Activated naive CD4-positive, alpha-beta T cell treated with anti-CD3 and anti-CD28 coated beads, Interleukin-2, amount 50 U/mL, for 72 hours (primary cell): ENCODE measurements at regions not wholly inside any gene's neighbourhood (a gene's known extent, or its start where the extent isn't known, plus 50 kb on each side); places are given as distances from the start of the nearest gene placed in this dataset.

Source experiments
- ATAC-seq, 2 donors: fragments of 150-1000 bp; cut with Tn5 transposase; 2 replicates each; pipeline ENCODE4 v1.10.0; 2021; ENCODE audit warnings: mild to moderate bottlenecking in 2 of 2, moderate library complexity in 2 of 2
- DNase-seq, 2 donors: peaks; one replicate each; pipeline ENCODE4 v3.0.0; 2021 to 2022; ENCODE audit warnings: low spot score in 2 of 2
- H3K27ac Mint-ChIP-seq, 2 donors: one replicate each; pipeline ENCODE4 v1.8.0; 2022; ENCODE audit warnings: mild to moderate bottlenecking in 2 of 2, mixed read lengths in 2 of 2
- H3K36me3 Mint-ChIP-seq, 2 donors: one replicate each; pipeline ENCODE4 v1.8.0; 2022; ENCODE audit warnings: mixed read lengths in 2 of 2
- H3K9me3 Mint-ChIP-seq, 2 donors: one replicate each; pipeline ENCODE4 v1.8.0; 2022; ENCODE audit warnings: mixed read lengths in 2 of 2

DNA sequence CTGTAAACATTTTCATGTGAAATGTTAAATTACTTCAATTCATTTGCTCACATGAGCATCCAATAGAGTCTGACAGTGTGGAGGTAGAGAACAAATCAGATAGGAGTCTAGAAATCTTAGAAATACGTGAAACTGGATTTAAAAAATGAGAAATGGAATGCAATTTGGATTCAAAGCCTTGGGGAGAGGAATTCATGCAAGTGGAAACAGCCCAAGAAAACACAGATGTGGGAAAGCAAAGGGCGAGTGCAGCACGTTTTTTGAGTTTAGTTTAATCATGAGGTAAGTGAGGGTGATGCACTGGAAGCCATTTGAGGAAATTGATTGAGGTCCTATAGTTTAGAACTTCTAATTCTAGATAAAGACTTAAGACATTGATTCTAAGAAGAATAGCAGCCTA, 434.7 kb downstream of the C3orf38 start:
- no peak for ATAC-seq
- Mint-ChIP-seq H3K36me3 (no peaks in the 10 kb centered on the region), H3K27ac (no peak overlapping the region), H3K9me3 (peaks cover 0 to 4% of the 10 kb centered on the region in 2 donors)
- no peak for DNase-seq

- Mint-ChIP-seq H3K27ac (no peak overlapping the region), H3K36me3 (no peaks in the 10 kb centered on the region), H3K9me3 (peaks cover 0 to 4% of the 10 kb centered on the region in 2 donors)
- ATAC-seq (no peak), DNase-seq (no peak)
Observed at GRCh38 chr3:88586121-88586640, 436.4 kb downstream of the C3orf38 start.

DNA sequence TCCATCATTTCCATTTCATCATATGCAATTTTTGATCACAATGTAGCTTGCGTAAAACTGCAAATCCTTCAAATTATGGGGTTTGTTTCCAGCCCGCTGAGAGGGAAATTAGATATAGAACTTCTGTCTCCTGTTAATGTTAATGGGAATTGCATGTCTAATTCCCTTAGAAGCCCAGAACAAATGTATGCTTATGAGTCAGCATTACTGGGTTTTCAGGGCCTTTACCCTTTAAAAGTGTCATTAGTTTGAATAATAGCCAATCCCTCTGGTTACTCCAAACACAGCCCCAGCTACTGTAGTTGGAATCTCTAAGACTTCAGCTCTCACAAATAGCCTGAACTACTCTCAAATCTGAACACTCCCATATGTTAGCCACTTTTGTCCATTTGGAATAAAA, 439.4 kb downstream of the C3orf38 start:
- DNase-seq (no peak), ATAC-seq (no peak)
- H3K9me3 Mint-ChIP-seq: peaks cover 0 to 5% of the 10 kb centered on the region in 2 donors
- no peak overlapping the region for H3K27ac Mint-ChIP-seq
- H3K36me3 Mint-ChIP-seq: no peaks in the 10 kb centered on the region

GRCh38 chr3:88595026-88595425, 445.3 kb downstream of the C3orf38 start:
- Mint-ChIP-seq H3K27ac (no peak overlapping the region), H3K36me3 (no peaks in the 10 kb centered on the region), H3K9me3 (peaks cover 6 to 11% of the 10 kb centered on the region in 2 donors)
- ATAC-seq: no peak
- no peak for DNase-seq

GRCh38 chr3:88596451-88596850, 446.7 kb downstream of the C3orf38 start:
- H3K36me3 Mint-ChIP-seq: no peaks in the 10 kb centered on the region
- ATAC-seq (no peak), DNase-seq (no peak)
- H3K9me3 Mint-ChIP-seq: peaks cover 6 to 20% of the 10 kb centered on the region in 2 donors
- H3K27ac Mint-ChIP-seq: no peak overlapping the region

GRCh38 chr3:88610820-88611219, 461.1 kb downstream of the C3orf38 start:
- no peak for ATAC-seq
- no peak for DNase-seq
- no peaks in the 10 kb centered on the region for H3K9me3 Mint-ChIP-seq
- H3K27ac Mint-ChIP-seq: no peak overlapping the region
- H3K36me3 Mint-ChIP-seq: no peaks in the 10 kb centered on the region

DNA sequence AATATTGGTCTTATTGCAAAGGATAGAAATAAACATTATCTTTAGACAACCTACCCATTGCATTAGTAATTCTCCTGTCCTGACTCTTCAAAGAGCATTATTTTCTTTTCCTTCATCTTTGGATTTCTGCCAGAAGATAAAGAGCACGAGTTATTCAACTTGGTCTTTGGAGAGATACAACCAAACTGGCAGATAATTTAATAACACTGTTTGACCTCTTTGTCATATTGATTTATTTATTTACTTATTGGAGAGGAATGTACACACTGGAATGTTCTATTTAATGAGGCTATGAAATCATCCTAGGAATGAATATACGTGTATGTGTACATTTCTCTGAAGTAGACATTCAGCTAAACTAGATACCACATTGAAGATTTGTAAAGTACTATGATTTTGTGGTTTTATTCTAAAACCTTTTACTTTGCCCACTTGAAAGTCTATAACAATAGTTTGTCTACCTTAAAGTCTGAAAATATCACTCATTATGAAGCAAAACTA, 462.1 kb downstream of the C3orf38 start:
- no peaks in the 10 kb centered on the region for H3K36me3 Mint-ChIP-seq
- no peak for DNase-seq
- ATAC-seq: no peak
- H3K9me3 Mint-ChIP-seq: no peaks in the 10 kb centered on the region
- no peak overlapping the region for H3K27ac Mint-ChIP-seq

GRCh38 chr3:88616413-88616812, 466.7 kb downstream of the C3orf38 start:
- no peak overlapping the region for H3K27ac Mint-ChIP-seq
- no peaks in the 10 kb centered on the region for H3K36me3 Mint-ChIP-seq
- ATAC-seq: no peak
- DNase-seq: no peak
- H3K9me3 Mint-ChIP-seq: no peaks in the 10 kb centered on the region

GRCh38 chr3:88617283-88617682, 467.5 kb downstream of the C3orf38 start:
- ATAC-seq: no peak

GRCh38 chr3:88618021-88618645, 468.4 kb downstream of the C3orf38 start:
- Mint-ChIP-seq H3K27ac (peak overlapping the region in 1 of 2 donors; percentile 29), H3K9me3 (no peaks in the 10 kb centered on the region), H3K36me3 (no peaks in the 10 kb centered on the region)
- DNase-seq: no peak
- no peak for ATAC-seq

More at GRCh38 chr3:88617283-88617682, 467.5 kb downstream of the C3orf38 start:
- H3K36me3 Mint-ChIP-seq: no peaks in the 10 kb centered on the region
- no peaks in the 10 kb centered on the region for H3K9me3 Mint-ChIP-seq
- DNase-seq: no peak
- no peak overlapping the region for H3K27ac Mint-ChIP-seq

- DNase-seq (no peak), ATAC-seq (no peak)
- no peak overlapping the region for H3K27ac Mint-ChIP-seq
- H3K36me3 Mint-ChIP-seq: no peaks in the 10 kb centered on the region
- H3K9me3 Mint-ChIP-seq: peaks cover 0 to under 1% of the 10 kb centered on the region in 2 donors
Observed at GRCh38 chr3:88621586-88621985, 471.8 kb downstream of the C3orf38 start.

DNA sequence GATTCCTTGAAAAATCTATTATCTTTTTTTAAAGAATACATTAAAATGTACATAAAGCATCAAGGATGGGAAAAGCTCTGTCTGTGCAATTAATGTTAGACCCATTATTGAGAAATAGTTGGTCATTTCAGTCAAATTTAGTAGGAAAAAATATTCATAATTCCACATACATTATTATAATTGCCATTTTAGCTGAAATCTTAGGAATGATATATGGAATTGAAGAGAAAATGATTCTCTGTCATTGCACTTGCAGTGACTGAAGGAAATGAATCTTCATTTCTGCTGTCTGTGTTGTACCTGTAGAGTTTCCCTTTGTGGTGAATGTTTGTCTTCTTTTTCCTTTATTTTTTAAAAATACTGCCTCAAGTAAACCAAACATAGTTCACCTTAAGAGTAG, 473.9 kb downstream of the C3orf38 start:
- Mint-ChIP-seq H3K27ac (no peak overlapping the region), H3K36me3 (no peaks in the 10 kb centered on the region)

GRCh38 chr3:88626456-88627120, 476.8 kb downstream of the C3orf38 start:
- ATAC-seq: no peak
- no peak for DNase-seq
- Mint-ChIP-seq H3K36me3 (no peaks in the 10 kb centered on the region), H3K27ac (no peak overlapping the region), H3K9me3 (peaks cover 4 to 7% of the 10 kb centered on the region in 2 donors)

More for the DNA sequence above, 473.9 kb downstream of the C3orf38 start:
- H3K9me3 Mint-ChIP-seq: peaks cover 3 to 4% of the 10 kb centered on the region in 2 donors
- ATAC-seq (no peak), DNase-seq (no peak)

- Mint-ChIP-seq H3K27ac (no peak overlapping the region), H3K9me3 (peaks cover 7 to 15% of the 10 kb centered on the region in 2 donors), H3K36me3 (no peaks in the 10 kb centered on the region)
- DNase-seq (no peak), ATAC-seq (no peak)
Observed at GRCh38 chr3:88628901-88629300, 478.5 kb upstream of the EPHA3 start.

DNA sequence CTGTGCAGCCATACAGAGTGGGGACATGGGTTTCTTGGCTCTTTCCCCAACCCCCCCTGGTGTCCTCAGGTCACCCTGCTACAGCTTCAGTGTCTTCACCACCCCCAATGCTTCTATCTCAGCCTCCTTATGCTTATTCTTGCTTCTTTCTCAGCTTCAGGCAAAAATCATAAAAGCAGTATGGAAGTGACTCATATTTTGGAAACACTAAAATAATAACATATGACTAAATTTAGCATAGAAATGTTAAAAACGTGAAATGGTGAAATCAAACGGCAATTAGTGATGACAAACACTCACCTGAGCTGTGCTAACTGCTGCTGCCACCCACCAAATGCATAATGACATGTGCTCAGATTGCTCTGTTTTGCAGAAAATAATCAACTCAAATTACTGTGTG, 475.2 kb upstream of the EPHA3 start:
- H3K27ac Mint-ChIP-seq: no peak overlapping the region
- H3K9me3 Mint-ChIP-seq: peaks cover 11 to 22% of the 10 kb centered on the region in 2 donors
- no peak for ATAC-seq
- no peak for DNase-seq
- H3K36me3 Mint-ChIP-seq: no peaks in the 10 kb centered on the region

DNA sequence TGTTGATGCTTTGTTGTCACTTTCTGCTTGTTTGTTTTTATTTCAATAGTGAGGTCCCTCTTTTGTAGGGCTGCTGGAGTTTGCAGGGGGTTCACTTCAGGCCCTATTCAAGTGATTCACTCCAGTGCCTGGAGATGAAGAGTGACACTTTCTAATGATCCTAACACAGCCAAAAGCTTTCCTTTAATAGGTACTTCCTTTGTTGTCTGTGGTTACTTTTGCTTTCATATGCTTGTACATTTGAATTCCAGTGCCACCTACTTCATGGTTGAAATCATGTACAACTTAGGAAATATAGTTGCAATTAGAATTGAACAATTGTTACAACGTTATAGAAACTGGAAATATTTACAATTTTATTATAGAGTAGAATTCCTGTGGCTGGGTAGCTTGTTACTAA, 466.8 kb upstream of the EPHA3 start:
- ATAC-seq (no peak), DNase-seq (no peak)
- H3K36me3 Mint-ChIP-seq: peaks cover 0 to 5% of the 10 kb centered on the region in 2 donors
- H3K9me3 Mint-ChIP-seq: peaks cover 27 to 31% of the 10 kb centered on the region in 2 donors
- no peak overlapping the region for H3K27ac Mint-ChIP-seq

GRCh38 chr3:88641033-88641604, 466.3 kb upstream of the EPHA3 start:
- DNase-seq: no peak
- peaks cover 0 to 5% of the 10 kb centered on the region in 2 donors for H3K36me3 Mint-ChIP-seq
- H3K27ac Mint-ChIP-seq: no peak overlapping the region
- H3K9me3 Mint-ChIP-seq: peaks cover 26 to 31% of the 10 kb centered on the region in 2 donors
- no peak for ATAC-seq
